H1 (cell line): ENCODE measurements at regions not wholly inside any gene's neighbourhood (a gene's known extent, or its start where the extent isn't known, plus 50 kb on each side); places are given as distances from the start of the nearest gene placed in this dataset.

ENCODE experiments used
- CTCF ChIA-PET: fragments of 300-600 bp; sonication (Branson Sonifier 250); formaldehyde crosslinking; loops from one replicate; lab custom pipeline; 2021; ENCODE audit not compliant: partially characterized antibody; lab: Charles Lee
- POLR2A ChIA-PET: fragments of 300-600 bp; sonication (Branson Sonifier 250); formaldehyde crosslinking; loops from one replicate; lab custom pipeline; 2021; ENCODE audit warnings: inconsistent platforms; ENCODE audit not compliant: partially characterized antibody; lab: Charles Lee
- DNase-seq, 2 experiments: peaks; one replicate each; pipeline versions ENCODE4 v3.0.0 to v3.0.0-alpha.2; 2010 to 2022; ENCODE audit warnings: low spot score in 2 of 2, low read depth in 1 of 2, mixed read lengths in 1 of 2
- FAIRE-seq: peaks from 2 replicates; lab custom pipeline; 2011; peaks lifted over from hg19 to GRCh38; lab: Jason Lieb, UNC
- H2AFZ ChIP-seq: 2 replicates; pipeline ENCODE4 v1.8.1; 2012; ENCODE audit warnings: low read length, inconsistent platforms
- H2AK5ac ChIP-seq: 2 replicates; pipeline ENCODE4 v1.6.1; 2013; ENCODE audit warnings: low read depth, low read length
- H2BK120ac ChIP-seq: replicated peaks from 2 replicates; pipeline ENCODE3; 2013; ENCODE audit warnings: low read depth, low read length, inconsistent platforms
- H2BK12ac ChIP-seq: 2 replicates; pipeline ENCODE4 v1.6.1; 2013; ENCODE audit warnings: low read depth, low read length
- H2BK15ac ChIP-seq: 2 replicates; pipeline ENCODE4 v1.6.1; 2013; ENCODE audit warnings: low read length
- H2BK20ac ChIP-seq: 2 replicates; pipeline ENCODE4 v1.6.1; 2013; ENCODE audit warnings: low read length
- H2BK5ac ChIP-seq: 2 replicates; pipeline ENCODE4 v1.6.1; 2013; ENCODE audit warnings: low read depth, low read length
- H3K14ac ChIP-seq: 2 replicates; pipeline ENCODE4 v1.6.1; 2013; ENCODE audit warnings: inconsistent platforms; ENCODE audit not compliant: insufficient read length
- H3K18ac ChIP-seq: 2 replicates; pipeline ENCODE4 v1.6.1; 2013; ENCODE audit warnings: low read length; ENCODE audit errors: extremely low read depth
- H3K23ac ChIP-seq: 2 replicates; pipeline ENCODE4 v1.6.1; 2013; ENCODE audit warnings: inconsistent platforms; ENCODE audit not compliant: insufficient read length
- H3K23me2 ChIP-seq: 2 replicates; pipeline ENCODE4 v1.6.1; 2013; ENCODE audit warnings: low read depth, low read length
- H3K27ac ChIP-seq: 2 replicates; pipeline ENCODE4 v1.6.1; 2011; ENCODE audit warnings: low read depth, low read length, inconsistent platforms
- H3K27me3 ChIP-seq, 4 experiments: replicated peaks in 1 of 4; 1 replicate in 1 of 4; 2 replicates in 3 of 4; pipeline versions ENCODE4 v1.6.1 to v1.8.1; 2011 to 2013; ENCODE audit warnings: low read length in 3 of 4, mild to moderate bottlenecking in 3 of 4, inconsistent platforms in 2 of 4, mixed read lengths in 2 of 4, moderate library complexity in 1 of 4; ENCODE audit not compliant: control insufficient read depth in 3 of 4, insufficient read depth in 3 of 4; ENCODE audit errors: extremely low read depth in 1 of 4
- H3K36me3 ChIP-seq, 4 experiments: 2 replicates each; pipeline versions ENCODE4 v1.6.1 to v1.8.1; 2011 to 2013; ENCODE audit warnings: mild to moderate bottlenecking in 4 of 4, low read length in 3 of 4, moderate library complexity in 2 of 4, control low read depth in 1 of 4, inconsistent platforms in 1 of 4; ENCODE audit not compliant: insufficient read depth in 4 of 4, control insufficient read depth in 2 of 4
- H3K4ac ChIP-seq: replicated peaks from 2 replicates; pipeline ENCODE3; 2013; ENCODE audit warnings: low read length, low read depth, mixed read lengths, inconsistent platforms; ENCODE audit not compliant: insufficient read length
- H3K4me1 ChIP-seq, 4 experiments: replicated peaks in 1 of 4; 1 replicate in 1 of 4; 2 replicates in 3 of 4; pipeline versions ENCODE4 v1.6.1 to v1.8.1; 2011 to 2013; ENCODE audit warnings: low read length in 3 of 4, inconsistent platforms in 2 of 4, mixed read lengths in 1 of 4; ENCODE audit not compliant: insufficient read depth in 4 of 4, control insufficient read depth in 3 of 4
- H3K4me2 ChIP-seq, 2 experiments: 2 replicates each; pipeline versions ENCODE4 v1.6.1 to v1.8.1; 2011 to 2013; ENCODE audit warnings: low read depth in 2 of 2, low read length in 2 of 2, control low read depth in 1 of 2, inconsistent platforms in 1 of 2, mild to moderate bottlenecking in 1 of 2; ENCODE audit not compliant: insufficient read depth in 1 of 2
- H3K4me3 ChIP-seq, 4 experiments: fragments of 200-600, 300-600 bp in 1 of 4; sonication (generic), shearing (Covaris generic), sonication (Bioruptor Twin) in 1 of 4; 2 replicates each; pipeline versions ENCODE4 v1.5.1 to v1.8.1; 2011 to 2016; ENCODE audit warnings: low read length in 4 of 4, low read depth in 3 of 4, control low read depth in 2 of 4, inconsistent platforms in 2 of 4, mild to moderate bottlenecking in 2 of 4, mixed read lengths in 1 of 4, moderate library complexity in 1 of 4; ENCODE audit not compliant: insufficient read depth in 2 of 4; ENCODE audit errors: extremely low read depth in 1 of 4
- H3K56ac ChIP-seq: replicated peaks from 2 replicates; pipeline ENCODE3; 2013; ENCODE audit warnings: low read depth, mild to moderate bottlenecking, mixed read lengths, low read length, inconsistent platforms; ENCODE audit not compliant: insufficient read length
- H3K79me1 ChIP-seq: 2 replicates; pipeline ENCODE4 v1.6.1; 2013; ENCODE audit warnings: low read depth, low read length, control low read depth
- H3K79me2 ChIP-seq, 2 experiments: 2 replicates each; pipeline versions ENCODE4 v1.6.1 to v1.8.1; 2012 to 2013; ENCODE audit warnings: low read length in 2 of 2, mild to moderate bottlenecking in 2 of 2, inconsistent platforms in 1 of 2; ENCODE audit not compliant: insufficient read depth in 2 of 2, control insufficient read depth in 1 of 2
- H3K9ac ChIP-seq, 4 experiments: replicated peaks in 1 of 4; 1 replicate in 1 of 4; 2 replicates in 3 of 4; pipeline versions ENCODE4 v1.6.1 to v1.8.1; 2011 to 2013; ENCODE audit warnings: low read depth in 3 of 4, low read length in 3 of 4, control low read depth in 2 of 4, mild to moderate bottlenecking in 2 of 4, moderate library complexity in 2 of 4, inconsistent platforms in 1 of 4; ENCODE audit errors: extremely low read depth in 1 of 4
- H3K9me3 ChIP-seq, 2 experiments: 2 replicates each; pipeline versions ENCODE4 v1.6.1 to v1.8.1; 2012 to 2013; ENCODE audit warnings: mild to moderate bottlenecking in 2 of 2, moderate library complexity in 2 of 2, control low read depth in 1 of 2, inconsistent platforms in 1 of 2, low read depth in 1 of 2, low read length in 1 of 2, mixed read lengths in 1 of 2; ENCODE audit not compliant: insufficient read depth in 2 of 2
- H4K20me1 ChIP-seq, 2 experiments: replicated peaks in 1 of 2; 2 replicates each; pipeline versions ENCODE3 to v1.8.1; 2011 to 2013; ENCODE audit warnings: inconsistent platforms in 2 of 2, low read length in 2 of 2, mild to moderate bottlenecking in 1 of 2; ENCODE audit not compliant: insufficient read depth in 2 of 2, control insufficient read depth in 1 of 2
- H4K5ac ChIP-seq: 2 replicates; pipeline ENCODE4 v1.6.1; 2013; ENCODE audit warnings: low read length, low read depth, mixed read lengths, inconsistent platforms; ENCODE audit not compliant: insufficient read length
- H4K8ac ChIP-seq: 2 replicates; pipeline ENCODE4 v1.8.0; 2013; ENCODE audit warnings: mild to moderate bottlenecking, moderate library complexity, low read length, inconsistent platforms; ENCODE audit not compliant: insufficient read depth; ENCODE audit errors: extremely low read depth
- H4K91ac ChIP-seq: replicated peaks from 2 replicates; pipeline ENCODE3; 2013; ENCODE audit warnings: low read length, mixed read lengths, inconsistent platforms; ENCODE audit not compliant: insufficient read length
- PHF8 ChIP-seq: fragments of 200-600 bp; sonication (generic); conservative IDR thresholded peaks from 2 replicates; pipeline ENCODE4 v1.7.1; 2012; ENCODE audit warnings: low read depth, mild to moderate bottlenecking, inconsistent platforms, low read length, moderate library complexity
- POU5F1 ChIP-seq: IDR thresholded peaks from 2 replicates; pipeline ENCODE4 v1.6.1; 2011; ENCODE audit warnings: low read depth, mild to moderate bottlenecking, low read length, moderate library complexity
- SIN3A ChIP-seq, 2 experiments: IDR thresholded peaks in 1 of 2; conservative IDR thresholded peaks in 1 of 2; 2 replicates each; pipeline ENCODE4 v1.6.1; 2011 to 2012; ENCODE audit warnings: low read length in 2 of 2, improper control_type of control experiment in 1 of 2, low read depth in 1 of 2, mild to moderate bottlenecking in 1 of 2
- SRF ChIP-seq: IDR thresholded peaks from 2 replicates; pipeline ENCODE4 v1.6.1; 2011; ENCODE audit warnings: mild to moderate bottlenecking, low read depth, low read length, moderate library complexity
- TEAD4 ChIP-seq: IDR thresholded peaks from 2 replicates; pipeline ENCODE4 v1.6.1; 2012; ENCODE audit warnings: low read depth, low read length, inconsistent platforms, mixed read lengths
- WGBS, 2 experiments: shearing (Covaris generic) in 1 of 2; methylation state at CpG; one replicate each; pipeline versions ENCODE4 v1.1.6 to v1.1.7; 2013 to 2015; ENCODE audit warnings: low lambda C conversion rate in 2 of 2, mixed read lengths in 2 of 2, inconsistent platforms in 1 of 2, low coverage in 1 of 2, missing lambda C conversion rate in 1 of 2; ENCODE audit not compliant: insufficient replicate concordance in 2 of 2, insufficient coverage in 1 of 2, insufficient read length in 1 of 2; ENCODE audit errors: extremely low coverage in 1 of 2, missing lambda C conversion rate in 1 of 2; 5-methylcytosine and 5-hydroxymethylcytosine counted together
- TF ChIP-seq, protein P1 (sequence below), 3 experiments: IDR thresholded peaks; 1 replicate in 2 of 3; 2 replicates in 1 of 3; pipeline versions ENCODE4 v1.5.1 to v1.6.1; 2011; ENCODE audit warnings: low read length in 3 of 3, mild to moderate bottlenecking in 3 of 3, inconsistent platforms in 2 of 3, low read depth in 1 of 3, moderate library complexity in 1 of 3; ENCODE audit not compliant: insufficient read depth in 1 of 3; ENCODE audit errors: control extremely low read depth in 1 of 3

- Histone ChIP-seq H2BK5ac (0 out of 2 replicates have a peak overlapping the region, but pooled peaks have one; percentile 35), H2BK12ac (no peak overlapping the region), H3K14ac (no peak overlapping the region), H4K20me1 (no peaks in the 10 kb centered on the region), H3K79me2 (no peaks in the 10 kb centered on the region), H3K4ac (no peak overlapping the region), H2BK120ac (no peak overlapping the region), H4K8ac (peak overlapping the region; percentile 53), H3K9me3 (no peaks in the 10 kb centered on the region), H2AFZ (no peak overlapping the region), H3K4me1 (no peaks in the 10 kb centered on the region), H4K91ac (no peak overlapping the region), H3K4me3 (no peak overlapping the region), H3K9ac (no peak overlapping the region), H4K5ac (no peak overlapping the region), H3K79me1 (no peaks in the 10 kb centered on the region), H3K27ac (no peak overlapping the region), H3K23me2 (no peaks in the 10 kb centered on the region), H2AK5ac (peak overlapping the region; percentile 4; the same call in 1 of the 2 replicates), H3K4me2 (no peak overlapping the region), H3K23ac (no peak overlapping the region), H3K18ac (no peak overlapping the region), H2BK20ac (no peak overlapping the region), H2BK15ac (no peak overlapping the region; the same call in 1 of the 2 replicates), H3K27me3 (no peaks in the 10 kb centered on the region), H3K36me3 (no peaks in the 10 kb centered on the region), H3K56ac (no peak overlapping the region)
- TF ChIP-seq, protein P1, sequence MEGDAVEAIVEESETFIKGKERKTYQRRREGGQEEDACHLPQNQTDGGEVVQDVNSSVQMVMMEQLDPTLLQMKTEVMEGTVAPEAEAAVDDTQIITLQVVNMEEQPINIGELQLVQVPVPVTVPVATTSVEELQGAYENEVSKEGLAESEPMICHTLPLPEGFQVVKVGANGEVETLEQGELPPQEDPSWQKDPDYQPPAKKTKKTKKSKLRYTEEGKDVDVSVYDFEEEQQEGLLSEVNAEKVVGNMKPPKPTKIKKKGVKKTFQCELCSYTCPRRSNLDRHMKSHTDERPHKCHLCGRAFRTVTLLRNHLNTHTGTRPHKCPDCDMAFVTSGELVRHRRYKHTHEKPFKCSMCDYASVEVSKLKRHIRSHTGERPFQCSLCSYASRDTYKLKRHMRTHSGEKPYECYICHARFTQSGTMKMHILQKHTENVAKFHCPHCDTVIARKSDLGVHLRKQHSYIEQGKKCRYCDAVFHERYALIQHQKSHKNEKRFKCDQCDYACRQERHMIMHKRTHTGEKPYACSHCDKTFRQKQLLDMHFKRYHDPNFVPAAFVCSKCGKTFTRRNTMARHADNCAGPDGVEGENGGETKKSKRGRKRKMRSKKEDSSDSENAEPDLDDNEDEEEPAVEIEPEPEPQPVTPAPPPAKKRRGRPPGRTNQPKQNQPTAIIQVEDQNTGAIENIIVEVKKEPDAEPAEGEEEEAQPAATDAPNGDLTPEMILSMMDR (IDR thresholded peaks at IDR 0.05; ENCODE audit: control extremely low read depth in 1 of 3, insufficient read depth in 1 of 3, low read depth in 1 of 3, low read length in 3 of 3) = no peak
- TF ChIP-seq TEAD4 (no peak), POU5F1 (no peak), SIN3A (conservative IDR thresholded peaks at IDR 0.05 in 1 of 2, IDR thresholded peaks at IDR 0.05 in 1 of 2; ENCODE audit: low read depth in 1 of 2, low read length in 2 of 2) (no peak), PHF8 (no peak), SRF (no peak)
- no peak for DNase-seq
- 92% methylated on average over 6 of the region's 6 CpGs; no CpG with 5 or more reads in 1 of the 2 experiments for WGBS, 2 experiments
- ChIA-PET CTCF (interaction anchor here (1.0 to 2.2 kb wide), 8 partner anchors 14 to 280 kb away, joined by 3 to 12 read pairs (median 4); no protein-coding TSS in a partner anchor), POLR2A (no interaction called here)
- FAIRE-seq = no peak
Observed at GRCh38 chr10:34957531-34957930, 132.6 kb downstream of the CUL2 start.
